SU-DHL-6 (cell line): ENCODE measurements at regions not wholly inside any gene's neighbourhood (a gene's known extent, or its start where the extent isn't known, plus 50 kb on each side); places are given as distances from the start of the nearest gene placed in this dataset.

ENCODE experiments used
- H2AFZ ChIP-seq: fragments of 200-600 bp; sonication (generic); 2 replicates; pipeline ENCODE4 v1.6.1; 2014; ENCODE audit warnings: low read depth, mild to moderate bottlenecking, moderate library complexity, mixed read lengths, antibody characterized with exemption, low read length; ENCODE audit not compliant: severe bottlenecking
- H3F3A ChIP-seq: fragments of 200-600 bp; shearing (Covaris generic); 2 replicates; pipeline ENCODE4 v1.6.0; 2016; ENCODE audit warnings: antibody characterized with exemption, mild to moderate bottlenecking; ENCODE audit not compliant: insufficient read depth
- H3K27ac ChIP-seq: fragments of 200-600 bp; sonication (generic); 2 replicates; pipeline ENCODE4 v1.5.1; 2016; ENCODE audit warnings: low read depth, mild to moderate bottlenecking, low read length, moderate library complexity, mixed read lengths
- H3K27me3 ChIP-seq: fragments of 200-600 bp; sonication (generic), shearing (Covaris generic); 2 replicates; pipeline ENCODE4 v1.6.0; 2014; ENCODE audit warnings: mild to moderate bottlenecking, low read length
- H3K36me3 ChIP-seq: fragments of 200-600 bp; sonication (generic); 2 replicates; pipeline ENCODE4 v1.6.1; 2014; ENCODE audit warnings: mild to moderate bottlenecking, low read length, mixed read lengths
- H3K4me2 ChIP-seq: fragments of 300-600, 200-600 bp; shearing (Covaris generic), sonication (generic); 2 replicates; pipeline ENCODE4 v1.6.0; 2014; ENCODE audit warnings: low read length, low read depth, mild to moderate bottlenecking; ENCODE audit not compliant: poor library complexity, severe bottlenecking
- H3K4me3 ChIP-seq: fragments of 200-600 bp; sonication (generic); 2 replicates; pipeline ENCODE4 v1.5.1; 2014; ENCODE audit warnings: antibody characterized with exemption, low read length, mild to moderate bottlenecking, mixed read lengths; ENCODE audit not compliant: insufficient read depth, poor library complexity, severe bottlenecking
- H3K79me2 ChIP-seq: fragments of 200-600 bp; sonication (generic); 2 replicates; pipeline ENCODE4 v1.6.1; 2014; ENCODE audit warnings: mild to moderate bottlenecking, low read length, moderate library complexity; ENCODE audit not compliant: insufficient read depth
- H3K9ac ChIP-seq: fragments of 200-600 bp; sonication (generic); 2 replicates; pipeline ENCODE4 v1.7.0; 2014; ENCODE audit warnings: mild to moderate bottlenecking, low read length
- H3K9me2 ChIP-seq: fragments of 200-600 bp; sonication (generic); replicated peaks from 2 replicates; pipeline ENCODE4 v1.6.1; 2014; ENCODE audit warnings: low read length; ENCODE audit not compliant: insufficient read depth
- H3K9me3 ChIP-seq: fragments of 200-600 bp; sonication (generic); 2 replicates; pipeline ENCODE4 v1.6.1; 2014; ENCODE audit warnings: low read length, mixed read lengths; ENCODE audit not compliant: insufficient read depth
- H4K20me1 ChIP-seq: fragments of 200-600 bp; sonication (generic); 2 replicates; pipeline ENCODE4 v1.6.1; 2014; ENCODE audit warnings: low read depth, mild to moderate bottlenecking, antibody characterized with exemption, low read length, moderate library complexity, mixed read lengths
- EZH2phosphoT487 ChIP-seq: fragments of 200-600 bp; sonication (generic), shearing (Covaris generic); conservative IDR thresholded peaks from 2 replicates; pipeline ENCODE4 v1.6.1; 2018; ENCODE audit warnings: mild to moderate bottlenecking, antibody characterized with exemption, low read length, moderate library complexity, mixed read lengths
- TF ChIP-seq, protein P1 (sequence below): fragments of 200-600 bp; sonication (generic); IDR thresholded peaks from one replicate; pipeline ENCODE4 v1.5.1; 2017; ENCODE audit warnings: antibody characterized with exemption, mild to moderate bottlenecking, low read length, moderate library complexity; ENCODE audit not compliant: insufficient read depth, poor library complexity, severe bottlenecking

GRCh38 chr5:125856949-125857348, 566.3 kb upstream of the GRAMD2B start:
- Histone ChIP-seq H2AFZ (no peak overlapping the region), H3K27ac (no peak overlapping the region), H3K4me3 (no peak overlapping the region), H3K4me2 (no peak overlapping the region), H3K9me2 (no peaks in the 10 kb centered on the region), H3K36me3 (no peaks in the 10 kb centered on the region), H3F3A (no peaks in the 10 kb centered on the region), H3K9ac (no peak overlapping the region), H3K79me2 (no peaks in the 10 kb centered on the region), H3K9me3 (no peaks in the 10 kb centered on the region), H3K27me3 (no peaks in the 10 kb centered on the region), H4K20me1 (no peaks in the 10 kb centered on the region)
- TF ChIP-seq, protein P1, sequence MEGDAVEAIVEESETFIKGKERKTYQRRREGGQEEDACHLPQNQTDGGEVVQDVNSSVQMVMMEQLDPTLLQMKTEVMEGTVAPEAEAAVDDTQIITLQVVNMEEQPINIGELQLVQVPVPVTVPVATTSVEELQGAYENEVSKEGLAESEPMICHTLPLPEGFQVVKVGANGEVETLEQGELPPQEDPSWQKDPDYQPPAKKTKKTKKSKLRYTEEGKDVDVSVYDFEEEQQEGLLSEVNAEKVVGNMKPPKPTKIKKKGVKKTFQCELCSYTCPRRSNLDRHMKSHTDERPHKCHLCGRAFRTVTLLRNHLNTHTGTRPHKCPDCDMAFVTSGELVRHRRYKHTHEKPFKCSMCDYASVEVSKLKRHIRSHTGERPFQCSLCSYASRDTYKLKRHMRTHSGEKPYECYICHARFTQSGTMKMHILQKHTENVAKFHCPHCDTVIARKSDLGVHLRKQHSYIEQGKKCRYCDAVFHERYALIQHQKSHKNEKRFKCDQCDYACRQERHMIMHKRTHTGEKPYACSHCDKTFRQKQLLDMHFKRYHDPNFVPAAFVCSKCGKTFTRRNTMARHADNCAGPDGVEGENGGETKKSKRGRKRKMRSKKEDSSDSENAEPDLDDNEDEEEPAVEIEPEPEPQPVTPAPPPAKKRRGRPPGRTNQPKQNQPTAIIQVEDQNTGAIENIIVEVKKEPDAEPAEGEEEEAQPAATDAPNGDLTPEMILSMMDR, result no peak
- no peak for TF ChIP-seq EZH2phosphoT487

- Histone ChIP-seq H3K9me2 (no peaks in the 10 kb centered on the region), H3F3A (no peaks in the 10 kb centered on the region), H3K4me3 (no peak overlapping the region), H3K27me3 (no peaks in the 10 kb centered on the region), H3K27ac (no peak overlapping the region), H3K79me2 (no peaks in the 10 kb centered on the region), H2AFZ (no peak overlapping the region), H3K9ac (no peak overlapping the region), H3K4me2 (no peak overlapping the region), H3K9me3 (no peaks in the 10 kb centered on the region), H4K20me1 (no peaks in the 10 kb centered on the region), H3K36me3 (no peaks in the 10 kb centered on the region)
- TF ChIP-seq, protein P1, result no peak
- no peak for TF ChIP-seq EZH2phosphoT487
These were observed 559.6 kb upstream of the GRAMD2B start for GRCh38 chr5:125863579-125863978.

- Histone ChIP-seq H3K27ac (no peak overlapping the region), H3K9ac (no peak overlapping the region), H3K4me2 (no peak overlapping the region), H3K79me2 (no peaks in the 10 kb centered on the region), H3K4me3 (no peak overlapping the region), H3K9me2 (no peaks in the 10 kb centered on the region), H3K36me3 (no peaks in the 10 kb centered on the region), H3K9me3 (no peaks in the 10 kb centered on the region), H3K27me3 (no peaks in the 10 kb centered on the region), H4K20me1 (no peaks in the 10 kb centered on the region), H2AFZ (no peak overlapping the region), H3F3A (no peaks in the 10 kb centered on the region)
- TF ChIP-seq EZH2phosphoT487, result no peak
- TF ChIP-seq, protein P1, result no peak
These were observed 557.9 kb upstream of the GRAMD2B start for GRCh38 chr5:125865166-125865815.
